ENCODE measurements at regions not wholly inside any gene's neighbourhood (a gene's known extent, or its start where the extent isn't known, plus 50 kb on each side); places are given as distances from the start of the nearest gene placed in this dataset.
A peak's percentile ranks its signal among the peaks of the same experiment; 100 is the strongest.

GRCh38 chr2:199025146-199025545 is 432.6 kb downstream of the SATB2 start:
- no peak for DNase-seq (ENCODE audit: low read depth)

- no peak for DNase-seq (ENCODE audit: low read depth)
Measured at GRCh38 chr2:199024224-199024623, 433.5 kb downstream of the SATB2 start.

GRCh38 chr2:199019898-199020507 is 437.7 kb downstream of the SATB2 start:
- DNase-seq (ENCODE audit: low read depth) = peak; percentile 38

GRCh38 chr2:199018826-199019225 is 438.9 kb downstream of the SATB2 start:
- DNase-seq (ENCODE audit: low read depth) = peak; percentile 3

- DNase-seq (ENCODE audit: low read depth) = no peak
Measured at GRCh38 chr2:199015072-199015471, 442.7 kb downstream of the SATB2 start.

GRCh38 chr2:199014226-199014625 is 443.5 kb downstream of the SATB2 start:
- DNase-seq (ENCODE audit: low read depth) = no peak

- no peak for DNase-seq (ENCODE audit: low read depth)
Measured at GRCh38 chr2:199011908-199012307, 445.8 kb downstream of the SATB2 start.

GRCh38 chr2:198994678-198995077 is 463.1 kb downstream of the SATB2 start:
- no peak for DNase-seq (ENCODE audit: low read depth)

- no peak for DNase-seq (ENCODE audit: low read depth)
Measured at GRCh38 chr2:198991431-198991830, 466.3 kb downstream of the SATB2 start.

GRCh38 chr2:198975779-198976178 is 482.0 kb downstream of the SATB2 start:
- DNase-seq (ENCODE audit: low read depth) = no peak

GRCh38 chr2:198973785-198974184 is 484.0 kb downstream of the SATB2 start:
- no peak for DNase-seq (ENCODE audit: low read depth)

GRCh38 chr2:198973181-198973580 is 484.6 kb downstream of the SATB2 start:
- no peak for DNase-seq (ENCODE audit: low read depth)

- DNase-seq (ENCODE audit: low read depth) = no peak
Measured at GRCh38 chr2:198968545-198968944, 489.2 kb downstream of the SATB2 start.

GRCh38 chr2:198966269-198966668 is 491.5 kb downstream of the SATB2 start:
- no peak for DNase-seq (ENCODE audit: low read depth)

GRCh38 chr2:198961547-198961946 is 496.2 kb downstream of the SATB2 start:
- no peak for DNase-seq (ENCODE audit: low read depth)

GRCh38 chr2:198957181-198957580 is 500.6 kb downstream of the SATB2 start:
- no peak for DNase-seq (ENCODE audit: low read depth)

GRCh38 chr2:198953328-198953727 is 504.4 kb downstream of the SATB2 start:
- DNase-seq (ENCODE audit: low read depth) = no peak

- no peak for DNase-seq (ENCODE audit: low read depth)
Measured at GRCh38 chr2:198950803-198951202, 506.9 kb downstream of the SATB2 start.

GRCh38 chr2:198945496-198945895 is 512.2 kb downstream of the SATB2 start:
- DNase-seq (ENCODE audit: low read depth) = no peak

- no peak for DNase-seq (ENCODE audit: low read depth)
Measured at GRCh38 chr2:198930170-198930569, 527.6 kb downstream of the SATB2 start.

- DNase-seq (ENCODE audit: low read depth) = no peak
Measured at GRCh38 chr2:198928026-198928425, 529.7 kb downstream of the SATB2 start.

GRCh38 chr2:198917926-198918720 is 539.6 kb downstream of the SATB2 start:
- no peak for DNase-seq (ENCODE audit: low read depth)

GRCh38 chr2:198917275-198917674 is 540.5 kb downstream of the SATB2 start:
- DNase-seq (ENCODE audit: low read depth) = no peak

All from Daoy (cell line).